Type B pancreatic cell (in vitro differentiated cells): ENCODE measurements at regions not wholly inside any gene's neighbourhood (a gene's known extent, or its start where the extent isn't known, plus 50 kb on each side); places are given as distances from the start of the nearest gene placed in this dataset.

Source experiments
- DNase-seq: peaks from one replicate; pipeline ENCODE4 v3.0.0; 2021; ENCODE audit warnings: mixed read lengths; ENCODE audit not compliant: unreplicated experiment; ENCODE audit errors: extremely low spot score
- H3K27ac Mint-ChIP-seq: 2 replicates; pipeline ENCODE4 v1.8.0; 2021; ENCODE audit warnings: mild to moderate bottlenecking, mixed read lengths
- H3K27me3 Mint-ChIP-seq: 2 replicates; pipeline ENCODE4 v1.8.0; 2021; ENCODE audit warnings: mixed read lengths
- H3K36me3 Mint-ChIP-seq: 2 replicates; pipeline ENCODE4 v1.8.0; 2021; ENCODE audit warnings: mixed read lengths
- H3K4me1 Mint-ChIP-seq: one replicate; pipeline ENCODE4 v1.8.0; 2021; ENCODE audit warnings: mixed read lengths; ENCODE audit not compliant: unreplicated experiment
- H3K4me3 Mint-ChIP-seq: 2 replicates; pipeline ENCODE4 v1.8.0; 2021; ENCODE audit warnings: mild to moderate bottlenecking, mixed read lengths
- H3K9me3 Mint-ChIP-seq: 2 replicates; pipeline ENCODE4 v1.8.0; 2021; ENCODE audit warnings: mixed read lengths
- CTCF ChIP-seq: fragments of 200-600 bp; sonication (generic); conservative IDR thresholded peaks from 2 replicates; pipeline ENCODE4 v1.5.0; 2021; ENCODE audit warnings: antibody characterized with exemption, mild to moderate bottlenecking

GRCh38 chr9:20284601-20285289 lies 337.6 kb downstream of the MLLT3 start:
- no peaks in the 10 kb centered on the region for H3K36me3 Mint-ChIP-seq
- no peak for TF ChIP-seq CTCF
- H3K4me1 Mint-ChIP-seq = no peaks in the 10 kb centered on the region
- no peak overlapping the region for H3K4me3 Mint-ChIP-seq
- no peak for DNase-seq
- H3K9me3 Mint-ChIP-seq = no peaks in the 10 kb centered on the region
- no peak overlapping the region for H3K27ac Mint-ChIP-seq
- no peaks in the 10 kb centered on the region for H3K27me3 Mint-ChIP-seq

- Mint-ChIP-seq H3K9me3 (peaks cover 16% of the 10 kb centered on the region), H3K4me3 (no peak overlapping the region), H3K36me3 (no peaks in the 10 kb centered on the region), H3K4me1 (no peaks in the 10 kb centered on the region), H3K27ac (no peak overlapping the region), H3K27me3 (no peaks in the 10 kb centered on the region)
- TF ChIP-seq CTCF = no peak
- no peak for DNase-seq
These were observed 342.0 kb downstream of the MLLT3 start for GRCh38 chr9:20280330-20280729.

- Mint-ChIP-seq H3K9me3 (peaks cover 16% of the 10 kb centered on the region), H3K4me3 (no peak overlapping the region), H3K4me1 (no peaks in the 10 kb centered on the region), H3K27me3 (no peaks in the 10 kb centered on the region), H3K36me3 (no peaks in the 10 kb centered on the region), H3K27ac (no peak overlapping the region)
- DNase-seq = no peak
- no peak for TF ChIP-seq CTCF
These were observed 345.5 kb downstream of the MLLT3 start for GRCh38 chr9:20276762-20277161.

- H3K27me3 Mint-ChIP-seq = no peaks in the 10 kb centered on the region
- H3K4me1 Mint-ChIP-seq = peaks cover 7% of the 10 kb centered on the region
- no peak for DNase-seq
- H3K9me3 Mint-ChIP-seq = peaks cover 12% of the 10 kb centered on the region
- no peak overlapping the region for H3K4me3 Mint-ChIP-seq
- no peaks in the 10 kb centered on the region for H3K36me3 Mint-ChIP-seq
- TF ChIP-seq CTCF = peak; percentile 18
- no peak overlapping the region for H3K27ac Mint-ChIP-seq
These were observed 350.6 kb downstream of the MLLT3 start for GRCh38 chr9:20271723-20272122.

GRCh38 chr9:20271096-20271495 lies 351.2 kb downstream of the MLLT3 start:
- DNase-seq = no peak
- H3K27ac Mint-ChIP-seq = no peak overlapping the region
- H3K9me3 Mint-ChIP-seq = peaks cover 15% of the 10 kb centered on the region
- no peak overlapping the region for H3K4me3 Mint-ChIP-seq
- no peak for TF ChIP-seq CTCF
- peaks cover 3% of the 10 kb centered on the region for H3K36me3 Mint-ChIP-seq
- H3K4me1 Mint-ChIP-seq = peaks cover 7% of the 10 kb centered on the region
- no peaks in the 10 kb centered on the region for H3K27me3 Mint-ChIP-seq
